HG03095 (cell line): ENCODE measurements at regions not wholly inside any gene's neighbourhood (a gene's known extent, or its start where the extent isn't known, plus 50 kb on each side); places are given as distances from the start of the nearest gene placed in this dataset.

Source experiments
- ATAC-seq: cut with Tn5 transposase; IDR thresholded peaks from one replicate; pipeline ENCODE4 v1.9.1; 2021; ENCODE audit warnings: moderate library complexity; ENCODE audit not compliant: unreplicated experiment

DNA sequence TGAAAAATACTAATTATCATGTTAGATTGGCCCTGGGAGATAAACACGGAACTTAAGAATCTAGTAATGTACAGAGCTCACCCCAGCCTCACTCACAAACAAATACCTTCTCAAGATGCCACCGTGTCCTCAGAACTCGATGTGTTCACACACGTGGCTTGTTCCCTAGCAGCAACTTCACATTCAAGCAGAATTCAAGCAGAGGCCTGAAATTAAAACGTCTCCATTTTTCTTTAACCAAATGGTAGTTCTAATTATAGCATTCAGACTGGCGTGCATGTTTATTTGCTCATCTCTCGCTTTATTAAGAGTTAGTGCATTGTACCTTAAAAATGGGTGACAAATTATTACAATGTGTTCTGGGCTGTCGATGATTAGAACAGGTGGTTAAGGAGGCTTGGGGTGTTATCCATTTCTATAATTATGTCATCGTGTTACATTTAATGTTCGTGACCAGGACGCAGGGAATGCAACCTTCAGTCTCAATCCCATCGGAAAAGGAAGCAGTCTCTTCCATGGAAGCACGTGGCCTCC, 57.3 kb upstream of the SLC66A3 start:
- ATAC-seq = no peak

- no peak for ATAC-seq
These were observed 55.9 kb upstream of the SLC66A3 start for GRCh38 chr2:11099122-11100065.

GRCh38 chr2:11100130-11100529, 55.1 kb upstream of the SLC66A3 start:
- ATAC-seq = no peak

GRCh38 chr2:11100976-11101375, 54.3 kb upstream of the SLC66A3 start:
- no peak for ATAC-seq

GRCh38 chr2:11101430-11101829, 53.8 kb upstream of the SLC66A3 start:
- ATAC-seq = no peak

GRCh38 chr2:11102466-11102865, 52.8 kb upstream of the SLC66A3 start:
- ATAC-seq = no peak

DNA sequence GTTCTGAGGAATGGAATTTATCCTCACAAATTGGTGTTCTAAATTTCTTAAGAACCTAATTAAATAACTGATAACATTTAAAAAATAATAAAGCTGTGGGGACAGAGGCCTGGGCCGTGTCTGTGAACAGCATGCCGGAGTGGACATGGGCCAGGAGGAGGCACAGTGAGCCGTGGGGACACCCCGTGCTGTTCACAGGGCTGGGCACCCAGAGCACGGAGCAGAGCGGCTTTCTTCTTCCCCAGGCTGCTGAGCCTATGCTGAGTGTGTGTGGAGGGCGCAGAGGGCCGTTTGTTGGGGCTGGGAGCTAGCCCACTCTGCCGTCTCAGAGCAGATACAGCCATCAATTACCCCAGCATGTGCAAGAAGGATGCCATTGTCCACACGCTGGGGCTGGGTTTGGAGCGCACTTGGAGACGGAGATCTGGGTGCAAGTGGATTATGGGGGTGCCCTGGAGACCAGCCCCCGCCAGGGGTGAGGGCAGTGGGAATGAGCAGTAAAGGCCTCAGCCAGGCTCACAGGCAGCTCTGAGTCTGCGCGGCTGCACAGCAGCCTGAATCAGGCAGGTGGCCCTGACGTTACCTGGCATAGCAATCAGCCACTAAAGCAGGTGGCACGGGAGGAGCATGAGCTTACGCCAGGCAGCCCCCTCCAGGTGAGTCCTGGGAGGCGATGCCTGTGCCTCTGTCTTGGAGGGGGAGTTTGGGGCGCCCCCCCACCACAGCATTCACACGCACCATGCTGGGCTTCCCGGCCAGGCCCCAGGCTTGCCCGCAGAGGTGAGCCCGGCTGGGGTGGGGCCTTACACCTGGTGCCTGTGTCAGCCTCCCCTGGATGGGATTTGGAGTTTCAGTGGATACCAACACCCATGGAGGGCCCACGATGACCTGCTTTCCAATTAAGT, 52.1 kb upstream of the SLC66A3 start:
- ATAC-seq = no peak

DNA sequence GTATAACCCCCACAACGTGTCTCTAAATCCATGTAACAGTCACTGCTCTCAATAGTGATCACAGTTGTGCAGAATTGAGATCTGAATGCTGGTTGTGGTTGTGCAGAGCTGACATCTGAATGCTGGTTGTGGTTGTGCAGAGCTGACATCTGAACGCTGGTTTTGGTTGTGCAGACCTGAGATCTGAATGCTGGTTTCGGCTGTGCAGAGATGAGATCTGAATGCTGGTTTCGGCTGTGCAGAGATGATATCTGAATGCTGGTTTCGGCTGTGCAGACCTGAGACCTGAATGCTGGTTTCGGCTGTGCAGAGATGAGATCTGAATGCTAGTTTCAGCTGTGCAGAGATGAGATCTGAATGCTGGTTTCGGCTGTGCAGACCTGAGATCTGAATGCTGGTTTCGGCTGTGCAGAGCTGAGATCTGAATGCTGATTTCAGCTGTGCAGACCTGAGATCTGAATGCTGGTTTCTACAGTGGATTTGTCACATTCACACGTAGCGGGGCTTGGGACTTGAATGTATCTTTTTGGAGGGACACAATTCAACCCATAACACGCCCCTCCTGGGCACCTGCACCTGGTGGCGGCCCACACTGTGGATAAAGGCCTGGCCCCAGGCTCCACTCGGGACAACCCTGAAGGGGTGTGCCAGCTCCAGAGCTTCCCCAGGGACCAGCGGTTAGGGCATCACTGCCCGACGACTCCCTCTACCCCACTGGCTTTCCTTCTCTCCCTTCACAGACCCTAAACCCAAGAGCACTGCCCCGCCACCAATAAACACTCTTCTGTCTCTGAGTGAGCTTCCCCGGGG, 51.1 kb upstream of the SLC66A3 start:
- peak; percentile 71 for ATAC-seq

DNA sequence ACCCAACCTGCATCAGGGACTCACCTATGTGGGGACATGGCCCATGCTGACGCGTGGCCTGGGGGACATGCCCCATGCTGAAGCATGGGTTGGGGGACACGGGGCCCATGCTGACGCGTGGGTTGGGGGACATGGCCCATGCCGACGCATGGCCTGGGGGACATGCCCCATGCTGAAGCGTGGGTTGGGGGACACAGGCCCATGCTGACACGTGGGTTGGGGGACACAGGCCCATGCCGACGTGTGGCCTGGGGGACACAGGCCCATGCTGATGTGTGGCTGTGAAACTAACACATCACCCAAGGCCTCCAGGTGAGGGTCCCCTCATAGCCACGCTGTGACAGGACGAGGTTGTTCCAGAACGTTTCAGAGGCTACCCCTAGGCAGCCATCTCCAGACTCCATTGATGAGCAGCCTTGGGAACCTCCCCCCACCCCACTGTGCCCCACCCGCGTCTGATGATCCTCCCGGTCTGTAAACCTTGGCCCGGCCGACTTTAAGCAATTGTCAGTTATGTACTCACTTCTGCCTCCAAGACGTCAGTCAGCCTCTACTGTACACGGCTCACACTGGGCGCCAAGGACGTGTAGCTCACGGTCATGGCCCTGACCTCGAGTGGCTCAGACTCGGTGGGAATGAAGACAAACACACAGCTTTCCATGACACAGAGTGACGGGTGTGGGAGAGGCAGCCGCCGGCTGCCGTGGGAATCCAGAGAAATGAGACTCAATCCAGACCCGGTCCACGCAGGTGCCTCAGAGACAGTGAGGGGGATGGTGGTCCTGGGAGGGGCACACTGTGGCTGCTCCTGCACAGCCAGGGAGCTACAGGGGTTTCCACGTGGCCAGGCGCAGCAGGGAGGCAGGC, 50.2 kb upstream of the SLC66A3 start:
- ATAC-seq = no peak
